CD4-positive, alpha-beta T cell (primary cell): ENCODE measurements at regions not wholly inside any gene's neighbourhood (a gene's known extent, or its start where the extent isn't known, plus 50 kb on each side); places are given as distances from the start of the nearest gene placed in this dataset.

ENCODE experiments used
- ATAC-seq: fragments of 200-7000 bp; cut with Tn5 transposase; one replicate; pipeline ENCODE4 v1.10.0; 2022; ENCODE audit warnings: mild to moderate bottlenecking; ENCODE audit not compliant: poor library complexity
- CTCF ChIA-PET: fragments of 350-600 bp; sonication (Branson Sonifier 250); formaldehyde crosslinking; loops from one replicate; lab custom pipeline; 2021; ENCODE audit warnings: antibody characterized with exemption, inconsistent platforms; lab: Charles Lee
- POLR2A ChIA-PET: fragments of 350-600 bp; sonication (Branson Sonifier 250); formaldehyde crosslinking; loops from one replicate; lab custom pipeline; 2021; ENCODE audit warnings: antibody characterized with exemption, inconsistent platforms; lab: Charles Lee
- DNase-seq, 14 experiments: peaks; one replicate each; pipeline ENCODE4 v3.0.0-alpha.2; 2013 to 2020; ENCODE audit warnings: mixed read lengths in 2 of 14
- H3K27ac ChIP-seq, 2 donors: one replicate each; pipeline versions ENCODE4 v1.5.1 to v1.7.0; 2013; ENCODE audit warnings: low read length in 2 of 2, low read depth in 1 of 2, mild to moderate bottlenecking in 1 of 2
- H3K27me3 ChIP-seq, 2 experiments: 1 replicate in 1 of 2; 2 replicates in 1 of 2; pipeline versions ENCODE4 v1.6.1 to v1.7.0; 2013; ENCODE audit warnings: low read length in 2 of 2, control low read depth in 1 of 2, mild to moderate bottlenecking in 1 of 2, moderate library complexity in 1 of 2; ENCODE audit not compliant: insufficient read depth in 2 of 2, control insufficient read depth in 1 of 2
- H3K36me3 ChIP-seq: one replicate; pipeline ENCODE4 v1.6.1; 2013; ENCODE audit warnings: low read length, control low read depth; ENCODE audit not compliant: insufficient read depth
- H3K4me1 ChIP-seq: one replicate; pipeline ENCODE4 v1.6.1; 2013; ENCODE audit warnings: low read length, control low read depth; ENCODE audit not compliant: insufficient read depth
- H3K4me3 ChIP-seq: one replicate; pipeline ENCODE4 v1.5.1; 2013; ENCODE audit warnings: mild to moderate bottlenecking, low read length, moderate library complexity
- H3K9me3 ChIP-seq, 2 experiments: 1 replicate in 1 of 2; 2 replicates in 1 of 2; pipeline versions ENCODE4 v1.6.1 to v1.7.0; 2013; ENCODE audit warnings: low read length in 2 of 2, mild to moderate bottlenecking in 2 of 2, control low read depth in 1 of 2, moderate library complexity in 1 of 2; ENCODE audit not compliant: control insufficient read depth in 1 of 2, insufficient read depth in 1 of 2
- H3K27ac Mint-ChIP-seq: one replicate; pipeline ENCODE4 v1.8.0; 2020; ENCODE audit warnings: mixed read lengths
- H3K27me3 Mint-ChIP-seq: one replicate; pipeline ENCODE4 v1.8.0; 2021; ENCODE audit warnings: mixed read lengths
- H3K36me3 Mint-ChIP-seq: one replicate; pipeline ENCODE4 v1.8.0; 2021; ENCODE audit warnings: low read depth, mixed read lengths
- H3K4me1 Mint-ChIP-seq: one replicate; pipeline ENCODE4 v1.8.0; 2021; ENCODE audit warnings: low read depth, mixed read lengths
- H3K4me3 Mint-ChIP-seq: one replicate; pipeline ENCODE4 v1.8.0; 2020; ENCODE audit warnings: mild to moderate bottlenecking, mixed read lengths
- H3K9me3 Mint-ChIP-seq: one replicate; pipeline ENCODE4 v1.8.0; 2020; ENCODE audit warnings: mixed read lengths
- CTCF ChIP-seq: fragments of 200-600 bp; IDR thresholded peaks from one replicate; pipeline ENCODE4 v1.8.0; 2022; ENCODE audit warnings: antibody characterized with exemption, mild to moderate bottlenecking
- intact Hi-C, 2 experiments: fragments of 100-400 bp; cut with DNase I in 1 of 2; cut with micrococcal nuclease in 1 of 2; formaldehyde crosslinking; loops; one replicate each; pipeline versions ENCODE4 v1.15.1 to v1.9.0; 2023 to 2025; cut with DNase I, micrococcal nuclease

- no peak overlapping the region for H3K4me3 ChIP-seq
- ATAC-seq (no peak), DNase-seq (no peak)
- H3K4me1 ChIP-seq, result no peaks in the 10 kb centered on the region
- no peak for TF ChIP-seq CTCF
- no peaks in the 10 kb centered on the region for H3K9me3 ChIP-seq
- Mint-ChIP-seq H3K4me1 (no peaks in the 10 kb centered on the region), H3K27me3 (peaks cover 28% of the 10 kb centered on the region), H3K36me3 (no peaks in the 10 kb centered on the region), H3K9me3 (no peaks in the 10 kb centered on the region), H3K4me3 (no peak overlapping the region), H3K27ac (no peak overlapping the region)
- ChIA-PET CTCF (no interaction called here), POLR2A (interaction anchor here (1.0 kb wide), 1 partner anchor 93 kb away, joined by 3 read pairs; no protein-coding TSS in a partner anchor)
- no peak overlapping the region for H3K27ac ChIP-seq
- H3K36me3 ChIP-seq, result no peaks in the 10 kb centered on the region
- peaks cover 6 to 11% of the 10 kb centered on the region in 2 experiments for H3K27me3 ChIP-seq
- intact Hi-C loops, result no loop called here
Observed at GRCh38 chr7:12117170-12117569, 93.9 kb upstream of the TMEM106B start.

- TF ChIP-seq CTCF, result no peak
- peaks cover 14% of the 10 kb centered on the region for H3K27me3 Mint-ChIP-seq
- intact Hi-C loops, result no loop called here
- H3K36me3 ChIP-seq, result no peaks in the 10 kb centered on the region
- no peak overlapping the region for H3K27ac ChIP-seq
- no peaks in the 10 kb centered on the region for H3K36me3 Mint-ChIP-seq
- H3K27ac Mint-ChIP-seq, result no peak overlapping the region
- no peak overlapping the region for H3K4me3 ChIP-seq
- ATAC-seq, result no peak
- H3K4me1 ChIP-seq, result no peaks in the 10 kb centered on the region
- no peaks in the 10 kb centered on the region for H3K9me3 ChIP-seq
- no peak for DNase-seq
- ChIA-PET CTCF (interaction anchor here (0.6 to 1.0 kb wide), 2 partner anchors 9 to 14 kb away, joined by 3 to 4 read pairs; no protein-coding TSS in a partner anchor), POLR2A (no interaction called here)
- no peaks in the 10 kb centered on the region for H3K9me3 Mint-ChIP-seq
- no peaks in the 10 kb centered on the region for H3K27me3 ChIP-seq
- H3K4me3 Mint-ChIP-seq, result no peak overlapping the region
- no peaks in the 10 kb centered on the region for H3K4me1 Mint-ChIP-seq
Observed at GRCh38 chr7:12119620-12120303, 91.3 kb upstream of the TMEM106B start.

GRCh38 chr7:12120632-12121031 lies 90.5 kb upstream of the TMEM106B start:
- Histone ChIP-seq H3K4me1 (no peaks in the 10 kb centered on the region), H3K4me3 (no peak overlapping the region), H3K27me3 (no peaks in the 10 kb centered on the region), H3K27ac (no peak overlapping the region), H3K9me3 (no peaks in the 10 kb centered on the region), H3K36me3 (no peaks in the 10 kb centered on the region)
- Mint-ChIP-seq H3K27ac (no peak overlapping the region), H3K9me3 (no peaks in the 10 kb centered on the region), H3K4me1 (no peaks in the 10 kb centered on the region), H3K4me3 (no peak overlapping the region), H3K36me3 (no peaks in the 10 kb centered on the region), H3K27me3 (peaks cover 21% of the 10 kb centered on the region)
- intact Hi-C loops, result no loop called here
- CTCF ChIA-PET, result interaction anchor here (0.6 kb wide), 1 partner anchor 15 kb away, joined by 3 read pairs; no protein-coding TSS in a partner anchor
- ATAC-seq, result no peak
- no peak for DNase-seq
- POLR2A ChIA-PET, result no interaction called here
- TF ChIP-seq CTCF, result no peak
